ENCODE measurements at regions not wholly inside any gene's neighbourhood (a gene's known extent, or its start where the extent isn't known, plus 50 kb on each side); places are given as distances from the start of the nearest gene placed in this dataset.

DNA sequence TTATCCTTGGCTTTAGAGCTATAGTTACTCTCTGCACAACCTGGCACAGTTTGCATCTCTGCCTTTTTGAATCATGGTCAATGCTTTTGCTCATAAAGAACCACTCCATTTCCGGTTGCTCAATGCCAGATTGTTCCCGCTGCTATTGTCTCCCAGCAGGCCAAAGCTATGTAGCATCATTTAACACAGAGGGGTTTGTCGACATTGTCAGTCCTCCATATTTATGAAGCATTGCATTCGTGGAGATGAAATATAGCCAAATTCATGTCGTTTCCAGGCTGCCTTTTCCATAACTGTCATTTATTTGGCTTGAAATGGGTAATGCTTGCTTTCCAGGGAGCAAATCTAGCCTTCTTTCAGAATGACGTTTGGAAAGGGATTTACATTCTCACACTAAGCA, 598.8 kb downstream of the EPHA7 start:
- TF ChIP-seq, protein P1, sequence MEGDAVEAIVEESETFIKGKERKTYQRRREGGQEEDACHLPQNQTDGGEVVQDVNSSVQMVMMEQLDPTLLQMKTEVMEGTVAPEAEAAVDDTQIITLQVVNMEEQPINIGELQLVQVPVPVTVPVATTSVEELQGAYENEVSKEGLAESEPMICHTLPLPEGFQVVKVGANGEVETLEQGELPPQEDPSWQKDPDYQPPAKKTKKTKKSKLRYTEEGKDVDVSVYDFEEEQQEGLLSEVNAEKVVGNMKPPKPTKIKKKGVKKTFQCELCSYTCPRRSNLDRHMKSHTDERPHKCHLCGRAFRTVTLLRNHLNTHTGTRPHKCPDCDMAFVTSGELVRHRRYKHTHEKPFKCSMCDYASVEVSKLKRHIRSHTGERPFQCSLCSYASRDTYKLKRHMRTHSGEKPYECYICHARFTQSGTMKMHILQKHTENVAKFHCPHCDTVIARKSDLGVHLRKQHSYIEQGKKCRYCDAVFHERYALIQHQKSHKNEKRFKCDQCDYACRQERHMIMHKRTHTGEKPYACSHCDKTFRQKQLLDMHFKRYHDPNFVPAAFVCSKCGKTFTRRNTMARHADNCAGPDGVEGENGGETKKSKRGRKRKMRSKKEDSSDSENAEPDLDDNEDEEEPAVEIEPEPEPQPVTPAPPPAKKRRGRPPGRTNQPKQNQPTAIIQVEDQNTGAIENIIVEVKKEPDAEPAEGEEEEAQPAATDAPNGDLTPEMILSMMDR (conservative IDR thresholded peaks at IDR 0.05; ENCODE audit: low read depth, low read length), result no peak
- no peak overlapping the region for H3K4me3 ChIP-seq (ENCODE audit: low read depth, low read length)
- DNase-seq (ENCODE audit: low read depth), result no peak

DNA sequence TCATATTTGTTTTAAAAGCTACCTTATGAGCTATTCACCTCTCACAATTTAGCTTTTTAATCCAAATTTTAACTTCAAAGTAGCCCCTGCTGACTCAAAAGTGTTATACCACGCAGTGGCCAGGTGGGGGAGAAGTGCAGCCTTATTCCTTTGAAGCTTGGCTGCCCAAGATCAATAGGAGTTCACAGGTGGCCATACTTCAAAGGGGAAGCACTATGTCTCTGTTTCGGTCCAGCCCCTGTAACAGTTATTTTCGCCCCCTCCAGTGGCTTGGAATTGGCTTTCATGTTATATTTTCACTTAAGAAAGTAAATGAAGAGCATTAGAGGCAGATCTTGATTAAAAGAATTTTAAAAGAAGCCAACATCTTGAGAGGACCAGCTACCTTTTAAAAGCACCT, 608.4 kb downstream of the EPHA7 start:
- DNase-seq (ENCODE audit: low read depth), result peak; percentile 65
- TF ChIP-seq, protein P1 (conservative IDR thresholded peaks at IDR 0.05; ENCODE audit: low read depth, low read length), result peak; percentile 86
- no peak overlapping the region for H3K4me3 ChIP-seq (ENCODE audit: low read depth, low read length)

DNA sequence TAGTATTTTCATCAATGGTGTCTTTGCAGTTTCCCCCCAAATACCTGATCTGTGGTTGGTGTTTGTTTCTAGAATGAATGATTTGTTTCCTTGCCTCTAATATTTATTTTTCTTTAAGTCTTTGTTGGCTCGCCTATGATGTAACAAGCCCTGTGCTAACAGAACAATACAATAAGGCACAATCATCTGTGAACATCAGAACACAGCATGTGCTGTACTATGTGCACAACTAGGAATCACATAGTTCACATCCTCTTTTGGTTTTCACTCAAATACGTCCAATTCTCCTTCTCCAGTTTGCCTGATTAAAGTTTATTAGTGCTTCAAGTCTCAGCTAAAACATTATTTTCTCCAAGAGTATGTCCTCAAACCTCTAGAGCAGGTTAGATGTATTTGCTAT, 613.1 kb downstream of the EPHA7 start:
- TF ChIP-seq, protein P1 (conservative IDR thresholded peaks at IDR 0.05; ENCODE audit: low read depth, low read length), result no peak
- DNase-seq (ENCODE audit: low read depth), result no peak
- no peak overlapping the region for H3K4me3 ChIP-seq (ENCODE audit: low read depth, low read length)

DNA sequence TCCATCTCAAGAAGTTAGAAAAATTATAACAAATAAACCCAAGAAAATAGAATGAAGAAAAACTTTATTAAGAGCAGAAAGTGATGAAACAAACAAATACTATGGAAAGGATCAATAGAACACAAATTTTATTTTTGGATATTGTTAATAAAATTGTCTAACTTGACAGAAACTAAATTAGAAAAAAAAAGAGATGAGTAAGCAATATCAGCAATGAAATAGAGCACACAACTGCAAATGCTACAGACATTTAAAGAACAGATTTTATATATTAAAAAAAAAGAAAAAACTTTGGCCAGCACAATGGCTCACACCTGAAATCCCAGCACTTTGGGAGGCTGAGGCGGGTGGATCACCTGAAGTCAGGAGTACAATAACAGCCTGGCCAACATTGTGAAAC, 628.0 kb downstream of the EPHA7 start:
- no peak for DNase-seq (ENCODE audit: low read depth)
- H3K4me3 ChIP-seq (ENCODE audit: low read depth, low read length), result no peak overlapping the region

DNA sequence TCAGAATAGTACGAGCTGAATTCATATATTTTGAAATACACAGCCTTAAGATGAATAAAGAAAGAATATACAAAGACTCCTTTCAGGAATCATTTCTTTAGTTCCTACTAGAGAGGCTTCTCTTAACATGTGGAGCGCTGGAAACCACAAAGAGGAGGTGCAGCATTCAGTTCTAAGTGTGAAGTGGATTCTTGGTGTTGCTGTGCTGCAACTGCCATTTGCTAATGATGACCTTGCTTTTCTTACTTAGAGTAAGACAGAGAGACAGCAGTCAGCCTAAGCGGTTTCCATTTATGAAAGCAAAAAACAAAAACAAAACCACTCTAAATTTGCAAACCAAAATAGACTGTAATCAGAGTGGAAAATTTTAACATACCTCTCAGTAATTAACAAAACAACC, 629.0 kb downstream of the EPHA7 start:
- TF ChIP-seq, protein P1 (conservative IDR thresholded peaks at IDR 0.05; ENCODE audit: low read depth, low read length), result no peak
- H3K4me3 ChIP-seq (ENCODE audit: low read depth, low read length), result no peak overlapping the region
- DNase-seq (ENCODE audit: low read depth), result no peak

More for the DNA sequence above, 628.0 kb downstream of the EPHA7 start:
- TF ChIP-seq, protein P1 (conservative IDR thresholded peaks at IDR 0.05; ENCODE audit: low read depth, low read length), result no peak

DNA sequence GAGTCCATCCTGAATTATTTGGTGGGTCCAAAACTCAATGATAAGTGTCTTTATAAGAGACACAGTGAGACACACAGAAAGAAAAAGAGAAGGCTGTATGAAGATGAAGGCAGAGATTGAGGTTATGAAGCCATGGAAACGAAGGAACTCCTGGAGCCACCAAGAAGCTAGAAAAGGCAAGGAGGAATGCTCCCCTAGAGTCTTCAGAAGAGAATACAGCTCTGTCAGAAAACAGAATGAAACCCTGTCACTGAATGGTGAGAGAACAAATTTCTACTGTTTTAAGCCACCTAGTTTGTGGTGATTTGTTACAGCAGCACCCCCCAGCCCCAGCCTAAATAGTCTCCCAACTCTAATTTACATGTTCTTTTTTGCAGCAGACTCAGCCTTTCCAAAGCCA, 635.1 kb downstream of the EPHA7 start:
- no peak overlapping the region for H3K4me3 ChIP-seq (ENCODE audit: low read depth, low read length)
- DNase-seq (ENCODE audit: low read depth), result no peak
- TF ChIP-seq, protein P1 (conservative IDR thresholded peaks at IDR 0.05; ENCODE audit: low read depth, low read length), result no peak

DNA sequence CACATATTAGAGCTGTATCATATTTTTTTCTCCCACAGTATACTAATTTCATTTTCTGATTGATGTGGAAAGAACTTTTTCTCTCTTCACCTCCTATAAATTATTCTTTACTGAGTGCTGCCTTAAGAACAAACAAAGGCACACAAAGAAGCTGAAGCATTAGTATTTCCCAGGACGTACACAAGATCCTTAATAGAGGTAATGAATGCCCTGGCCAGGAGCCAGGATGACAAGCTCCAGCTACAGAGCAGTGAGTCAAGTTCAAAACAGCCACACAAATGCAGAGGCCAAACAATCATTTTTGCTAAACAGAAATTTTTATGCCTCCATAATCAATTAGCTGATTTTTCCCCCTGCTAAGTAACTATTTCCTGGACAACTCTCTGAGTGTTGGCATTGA, 639.6 kb downstream of the EPHA7 start:
- TF ChIP-seq, protein P1 (conservative IDR thresholded peaks at IDR 0.05; ENCODE audit: low read depth, low read length), result no peak
- H3K4me3 ChIP-seq (ENCODE audit: low read depth, low read length), result no peak overlapping the region
- DNase-seq (ENCODE audit: low read depth), result peak; percentile 80
